ENCODE measurements at regions not wholly inside any gene's neighbourhood (a gene's known extent, or its start where the extent isn't known, plus 50 kb on each side); places are given as distances from the start of the nearest gene placed in this dataset.

DNA sequence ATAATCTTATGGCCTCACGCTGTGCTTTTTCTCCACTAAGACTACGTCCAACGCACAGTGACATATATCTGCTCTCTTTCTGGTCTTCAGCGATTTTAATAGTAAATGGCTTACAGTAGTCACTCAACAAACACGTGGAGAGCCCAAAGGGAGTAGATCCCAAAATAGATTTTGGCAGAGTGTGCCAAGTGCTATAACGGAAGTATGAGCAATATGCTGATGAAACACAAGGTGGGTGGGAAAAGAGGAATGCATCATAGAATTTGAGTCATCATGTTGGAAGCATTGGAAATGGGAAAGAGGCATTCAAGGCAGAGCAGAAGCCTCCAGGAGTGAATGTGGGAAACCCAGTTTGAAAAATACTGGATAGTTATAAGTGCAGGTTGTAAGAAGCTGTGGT is 129.1 kb upstream of the LDB2 start:
- TF ChIP-seq TAF1 (IDR thresholded peaks at IDR 0.05; ENCODE audit: borderline replicate concordance, low read depth, low read length): no peak
- TF ChIP-seq POLR2AphosphoS5 (IDR thresholded peaks at IDR 0.05; ENCODE audit: low read depth, low read length): no peak

Data from GM12892 (cell line).